HepG2 (cell line): ENCODE measurements at regions not wholly inside any gene's neighbourhood (a gene's known extent, or its start where the extent isn't known, plus 50 kb on each side); places are given as distances from the start of the nearest gene placed in this dataset.

Source experiments
- ATAC-seq: fragments of 200-7000 bp; cut with Tn5 transposase; 3 replicates; pipeline ENCODE4 v1.9.1; 2020; ENCODE audit warnings: mild to moderate bottlenecking, moderate library complexity
- BruUV-seq: library from RNA; stranded (reverse); fragments of 400-500 nt; replicated peaks from 2 replicates; lab custom pipeline; 2021; lab: Mats Ljungman, UMichigan
- CTCF ChIA-PET: fragments of 300-600 bp; formaldehyde crosslinking; extraction: SDS; loops from one replicate; lab custom pipeline; 2021; ENCODE audit warnings: low total read pairs, inconsistent platforms, low intra/inter-chr PET ratio; lab: Yijun Ruan, JAX
- POLR2A ChIA-PET: fragments of 350-600 bp; sonication (Branson Sonifier 250); formaldehyde crosslinking; loops from one replicate; lab custom pipeline; 2020; ENCODE audit warnings: antibody characterized with exemption, inconsistent platforms; lab: Yijun Ruan, JAX
- DNase-seq: peaks from one replicate; pipeline ENCODE4 v3.0.0-alpha.2; 2015; ENCODE audit warnings: low spot score
- FAIRE-seq: peaks from 3 replicates; lab custom pipeline; 2011; peaks lifted over from hg19 to GRCh38; lab: Jason Lieb, UNC
- H2AFZ ChIP-seq: one replicate; pipeline ENCODE4 v1.6.1; 2011; ENCODE audit warnings: low read length, inconsistent platforms
- H3K27ac ChIP-seq: fragments of 300-600 bp; 3 replicates; pipeline ENCODE4 v1.8.0; 2011; ENCODE audit warnings: mixed run types, mild to moderate bottlenecking, mixed read lengths, low read length, inconsistent platforms; ENCODE audit not compliant: insufficient read depth; ENCODE audit errors: extremely low read length
- H3K27me3 ChIP-seq, 2 experiments: fragments of 200-600 bp in 1 of 2; 2 replicates in 1 of 2; 3 replicates in 1 of 2; pipeline versions ENCODE4 v1.6.0 to v1.8.0; 2011; ENCODE audit warnings: low read length in 2 of 2, mild to moderate bottlenecking in 2 of 2, moderate library complexity in 2 of 2, inconsistent platforms in 1 of 2; ENCODE audit not compliant: insufficient read depth in 2 of 2, control insufficient read depth in 1 of 2
- H3K36me3 ChIP-seq, 2 experiments: fragments of 200-600 bp in 1 of 2; replicated peaks in 1 of 2; 2 replicates in 1 of 2; 3 replicates in 1 of 2; pipeline versions ENCODE4 v1.5.1 to v1.8.0; 2011; ENCODE audit warnings: low read length in 2 of 2, inconsistent platforms in 1 of 2; ENCODE audit not compliant: insufficient read depth in 2 of 2, control insufficient read depth in 1 of 2
- H3K4me1 ChIP-seq: 2 replicates; pipeline ENCODE4 v1.5.1; 2012; ENCODE audit warnings: low read length, inconsistent platforms; ENCODE audit not compliant: insufficient read depth
- H3K4me2 ChIP-seq: 2 replicates; pipeline ENCODE4 v1.6.0; 2011; ENCODE audit warnings: low read depth, low read length, inconsistent platforms
- H3K4me3 ChIP-seq, 3 experiments: fragments of 200-600 bp in 1 of 3; sonication (generic), shearing (Covaris generic) in 1 of 3; replicated peaks in 1 of 3; 2 replicates each; pipeline ENCODE4 v1.5.1; 2011 to 2016; ENCODE audit warnings: low read length in 3 of 3, inconsistent platforms in 2 of 3, low read depth in 2 of 3, mild to moderate bottlenecking in 2 of 3, control low read depth in 1 of 3, mixed read lengths in 1 of 3; ENCODE audit not compliant: insufficient read depth in 1 of 3
- H3K79me2 ChIP-seq: one replicate; pipeline ENCODE4 v1.6.1; 2011; ENCODE audit warnings: low read length, inconsistent platforms; ENCODE audit not compliant: insufficient read depth
- H3K9ac ChIP-seq: 2 replicates; pipeline ENCODE4 v1.6.0; 2011; ENCODE audit warnings: mild to moderate bottlenecking, low read depth, low read length, inconsistent platforms; ENCODE audit not compliant: insufficient read depth
- H3K9me3 ChIP-seq: 2 replicates; pipeline ENCODE4 v1.5.1; 2012; ENCODE audit warnings: mild to moderate bottlenecking, low read length
- H4K20me1 ChIP-seq: 2 replicates; pipeline ENCODE4 v1.6.0; 2011; ENCODE audit warnings: inconsistent platforms, mild to moderate bottlenecking, low read length, moderate library complexity; ENCODE audit not compliant: insufficient read depth
- ELF3 ChIP-seq: IDR thresholded peaks from 2 replicates; pipeline ENCODE4 v1.6.1; 2016; ENCODE audit warnings: missing genetic modification reagents, missing compliant biosample characterization
- HNRNPK ChIP-seq: fragments of 200-400 bp; formaldehyde crosslinking; IDR thresholded peaks from 2 replicates; pipeline ENCODE4 v1.6.1; 2018; ENCODE audit warnings: low read length, low read depth, moderate library complexity, mild to moderate bottlenecking; ENCODE audit not compliant: poor library complexity, severe bottlenecking
- KLF16 ChIP-seq, 2 experiments: sonication (generic) in 1 of 2; formaldehyde crosslinking in 1 of 2; IDR thresholded peaks; 2 replicates each; pipeline versions ENCODE4 v1.6.1 to v1.8.0; 2016 to 2023; ENCODE audit warnings: missing genetic modification reagents in 2 of 2, missing compliant biosample characterization in 1 of 2
- MXI1 ChIP-seq: IDR thresholded peaks from 3 replicates; pipeline ENCODE4 v1.6.1; 2012; ENCODE audit warnings: low read depth, low read length, inconsistent platforms, borderline replicate concordance
- PREB ChIP-seq: sonication (generic); formaldehyde crosslinking; IDR thresholded peaks from 2 replicates; pipeline ENCODE4 v1.4.0; 2020; ENCODE audit warnings: missing genetic modification reagents
- SMAD3 ChIP-seq: sonication (generic); formaldehyde crosslinking; IDR thresholded peaks from 2 replicates; pipeline ENCODE4 v1.4.0; 2020; ENCODE audit warnings: missing genetic modification reagents
- TP53 ChIP-seq: sonication (generic); formaldehyde crosslinking; conservative IDR thresholded peaks from 2 replicates; pipeline ENCODE4 v1.4.0; 2020; ENCODE audit warnings: missing genetic modification reagents
- ZNF292 ChIP-seq: sonication (generic); formaldehyde crosslinking; IDR thresholded peaks from 2 replicates; pipeline ENCODE4 v1.8.1; 2022; ENCODE audit warnings: mild to moderate bottlenecking, low read depth, missing genetic modification reagents, borderline replicate concordance
- ZNF354B ChIP-seq: sonication (generic); formaldehyde crosslinking; IDR thresholded peaks from 2 replicates; pipeline ENCODE4 v1.8.0; 2022; ENCODE audit warnings: mild to moderate bottlenecking, missing genetic modification reagents
- ZNF552 ChIP-seq: sonication (generic); formaldehyde crosslinking; IDR thresholded peaks from 2 replicates; pipeline ENCODE4 v1.9.0; 2022; ENCODE audit warnings: missing genetic modification reagents, mild to moderate bottlenecking, borderline replicate concordance
- ZNF619 ChIP-seq: sonication (generic); formaldehyde crosslinking; IDR thresholded peaks from 2 replicates; pipeline ENCODE4 v1.4.0; 2020; ENCODE audit warnings: mild to moderate bottlenecking, missing genetic modification reagents
- WGBS: methylation state at CpG from one replicate; pipeline ENCODE4 v1.1.6; 2017; ENCODE audit warnings: low lambda C conversion rate; 5-methylcytosine and 5-hydroxymethylcytosine counted together
- in situ Hi-C: cut with HindIII; loops from 2 replicates; pipeline ENCODE4 v1.10.0; 2017; ENCODE audit warnings: low pct_unique_long_range_greater_than_20kb; ENCODE audit not compliant: extremely low pct_ligation_motif_present
- intact Hi-C: fragments of 100-400 bp; cut with micrococcal nuclease; formaldehyde crosslinking; loops from one replicate; pipeline ENCODE4 v1.10.0; 2022; ENCODE audit not compliant: unreplicated experiment

- intact Hi-C loops, result no loop called here
- H3K79me2 ChIP-seq, result no peaks in the 10 kb centered on the region
- H3K9ac ChIP-seq, result no peak overlapping the region
- TF ChIP-seq PREB (CRISPR knock-in tag), result no peak
- TF ChIP-seq ZNF619 (CRISPR knock-in tag), result no peak
- no peak for TF ChIP-seq TP53
- TF ChIP-seq ZNF292 (CRISPR knock-in tag), result no peak
- TF ChIP-seq MXI1, result no peak
- no peak for TF ChIP-seq HNRNPK
- TF ChIP-seq ELF3 (CRISPR knock-in tag), result no peak
- TF ChIP-seq ZNF354B (CRISPR knock-in tag), result no peak
- no peak for TF ChIP-seq KLF16 (CRISPR knock-in tag; IDR thresholded peaks at IDR 0.05)
- TF ChIP-seq SMAD3 (CRISPR knock-in tag), result no peak
- no peak for TF ChIP-seq ZNF552 (CRISPR knock-in tag)
- ChIA-PET POLR2A (no interaction called here), CTCF (no interaction called here)
- no peak overlapping the region for H2AFZ ChIP-seq
- ATAC-seq, result no peak
- in situ Hi-C loops, result no loop called here
- H4K20me1 ChIP-seq, result no peaks in the 10 kb centered on the region
- no peaks in the 10 kb centered on the region for H3K9me3 ChIP-seq
- H3K4me2 ChIP-seq, result no peak overlapping the region
- no peak for DNase-seq
- H3K27ac ChIP-seq, result no peak overlapping the region
- no peak overlapping the region for H3K4me3 ChIP-seq
- FAIRE-seq, result no peak
- WGBS, result 94% methylated on average over 4 of the region's 4 CpGs
- no peaks in the 10 kb centered on the region for H3K27me3 ChIP-seq
- no TSS peak for BruUV-seq
- no peaks in the 10 kb centered on the region for H3K36me3 ChIP-seq
- peaks cover 41% of the 10 kb centered on the region for H3K4me1 ChIP-seq
These were observed 109.5 kb downstream of the PSMG1 start for GRCh38 chr21:39073717-39074116.
